ENCODE measurements at regions not wholly inside any gene's neighbourhood (a gene's known extent, or its start where the extent isn't known, plus 50 kb on each side); places are given as distances from the start of the nearest gene placed in this dataset.
"Not testable (repeated sequence)": the region's sequence is repeated elsewhere in the genome, so short reads cannot be mapped to it uniquely, and the experiment has no call there.

DNA sequence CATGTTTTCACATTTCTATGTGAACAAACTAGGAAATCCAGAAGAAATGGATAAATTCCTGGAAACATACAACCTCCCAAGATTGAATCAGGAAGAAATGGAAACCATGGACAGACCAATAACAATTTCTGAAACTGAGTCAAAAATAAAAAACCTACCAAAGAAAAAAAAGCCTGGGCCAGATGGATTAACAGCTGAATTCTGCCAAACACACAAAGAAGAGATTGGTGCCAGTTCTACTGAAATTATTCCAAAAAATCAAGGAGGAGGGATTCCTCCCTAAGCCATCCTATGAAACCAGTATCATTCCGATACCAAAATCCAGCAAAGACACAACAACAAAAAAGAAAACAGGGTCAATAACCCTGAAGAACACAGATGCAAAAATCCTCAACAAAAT lies 166.9 kb upstream of the FBXL7 start:
- DNase-seq: no peak

DNA sequence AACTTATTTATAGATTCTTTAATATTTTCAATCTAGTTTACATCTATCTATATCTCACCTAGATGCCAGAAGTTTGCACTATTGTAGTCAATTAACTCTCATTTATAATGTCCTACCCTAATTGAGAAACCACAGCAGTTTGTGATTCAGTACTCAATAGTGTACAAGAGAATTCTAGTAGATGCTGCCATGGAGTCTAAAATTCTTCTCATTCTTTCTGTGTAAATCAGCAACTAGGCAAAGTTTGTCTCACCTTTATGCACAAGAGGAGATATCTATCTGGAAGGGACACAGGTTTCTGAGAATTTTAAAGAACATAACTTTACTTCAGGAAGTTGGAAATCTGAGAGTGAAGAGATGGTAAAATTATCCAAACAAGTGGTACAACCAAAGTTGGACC lies 173.0 kb upstream of the FBXL7 start:
- DNase-seq: no peak

DNA sequence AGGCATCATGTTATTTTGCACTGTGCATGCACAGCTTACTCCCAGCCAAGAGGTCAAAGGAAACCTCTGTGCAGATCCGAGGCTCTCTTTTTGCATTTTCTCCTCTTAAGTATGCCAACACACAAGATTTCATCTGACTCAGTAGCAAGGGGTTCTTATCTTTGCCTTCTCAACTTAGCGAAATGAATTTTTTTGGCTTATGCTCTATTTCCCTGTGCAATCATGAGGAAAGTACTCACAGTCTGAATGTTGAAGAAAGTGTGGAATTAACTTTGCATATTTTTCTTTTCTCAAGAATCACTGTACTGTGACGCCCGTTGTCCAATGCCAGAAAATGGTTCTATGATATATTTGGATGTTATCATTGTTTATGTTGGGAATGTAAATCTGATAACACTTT lies 173.5 kb upstream of the FBXL7 start:
- DNase-seq: no peak

DNA sequence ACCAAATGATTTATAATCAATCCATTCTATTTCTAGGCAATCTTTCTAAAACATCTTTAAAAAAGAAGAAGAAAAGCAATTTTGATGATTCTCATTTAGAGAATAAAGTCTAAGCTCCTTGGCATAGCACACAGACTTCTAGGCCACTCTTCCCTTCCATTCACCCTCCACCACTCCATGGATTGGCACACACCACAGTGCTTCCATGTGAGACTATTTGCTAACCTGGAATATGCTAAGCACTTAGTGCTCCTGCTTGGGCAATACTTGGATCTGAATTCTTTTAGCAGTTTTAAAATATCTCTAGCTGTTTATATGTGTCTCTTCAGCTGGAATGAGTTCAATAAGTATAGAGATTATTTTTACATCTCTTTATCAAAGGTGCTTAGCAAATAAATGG lies 177.6 kb upstream of the FBXL7 start:
- DNase-seq: no peak

DNA sequence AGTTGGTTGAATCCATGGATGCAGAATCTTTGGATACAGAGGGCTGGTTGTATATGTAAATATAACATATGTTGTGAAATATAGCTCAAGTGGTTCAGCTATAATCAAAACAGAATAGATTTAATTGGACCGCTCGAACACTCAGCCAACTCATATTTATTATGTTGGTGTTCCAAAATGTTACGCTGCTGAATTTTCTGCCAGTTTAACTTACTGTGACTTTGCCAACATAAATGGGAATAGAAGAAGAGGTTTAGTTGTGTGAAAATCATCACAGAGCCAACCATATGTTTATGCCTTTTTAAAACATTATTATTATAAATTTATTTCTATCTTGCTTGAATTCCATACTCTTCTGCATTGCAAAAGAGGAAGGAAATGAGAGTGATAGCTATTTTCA lies 178.2 kb upstream of the FBXL7 start:
- no peak for DNase-seq

DNA sequence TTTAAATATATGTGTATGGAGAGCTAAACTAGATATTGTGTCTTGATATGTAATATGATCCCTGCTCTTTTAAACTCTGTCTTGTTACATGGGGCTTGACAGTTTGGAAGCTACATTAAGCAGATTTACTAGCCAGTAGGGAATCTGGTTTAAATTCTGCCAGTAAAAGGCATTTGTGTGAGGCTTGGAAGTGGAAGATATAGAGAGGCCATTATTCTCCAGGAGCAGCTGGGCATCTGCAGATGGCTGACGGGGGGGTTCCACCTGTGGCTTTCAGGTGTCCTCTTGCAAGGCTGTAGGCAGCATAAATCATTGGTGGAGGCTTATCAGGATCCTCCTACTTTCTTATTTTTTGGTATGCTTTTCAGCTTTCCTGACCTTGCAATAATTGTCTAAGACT lies 179.1 kb upstream of the FBXL7 start:
- DNase-seq: peak; percentile 35

DNA sequence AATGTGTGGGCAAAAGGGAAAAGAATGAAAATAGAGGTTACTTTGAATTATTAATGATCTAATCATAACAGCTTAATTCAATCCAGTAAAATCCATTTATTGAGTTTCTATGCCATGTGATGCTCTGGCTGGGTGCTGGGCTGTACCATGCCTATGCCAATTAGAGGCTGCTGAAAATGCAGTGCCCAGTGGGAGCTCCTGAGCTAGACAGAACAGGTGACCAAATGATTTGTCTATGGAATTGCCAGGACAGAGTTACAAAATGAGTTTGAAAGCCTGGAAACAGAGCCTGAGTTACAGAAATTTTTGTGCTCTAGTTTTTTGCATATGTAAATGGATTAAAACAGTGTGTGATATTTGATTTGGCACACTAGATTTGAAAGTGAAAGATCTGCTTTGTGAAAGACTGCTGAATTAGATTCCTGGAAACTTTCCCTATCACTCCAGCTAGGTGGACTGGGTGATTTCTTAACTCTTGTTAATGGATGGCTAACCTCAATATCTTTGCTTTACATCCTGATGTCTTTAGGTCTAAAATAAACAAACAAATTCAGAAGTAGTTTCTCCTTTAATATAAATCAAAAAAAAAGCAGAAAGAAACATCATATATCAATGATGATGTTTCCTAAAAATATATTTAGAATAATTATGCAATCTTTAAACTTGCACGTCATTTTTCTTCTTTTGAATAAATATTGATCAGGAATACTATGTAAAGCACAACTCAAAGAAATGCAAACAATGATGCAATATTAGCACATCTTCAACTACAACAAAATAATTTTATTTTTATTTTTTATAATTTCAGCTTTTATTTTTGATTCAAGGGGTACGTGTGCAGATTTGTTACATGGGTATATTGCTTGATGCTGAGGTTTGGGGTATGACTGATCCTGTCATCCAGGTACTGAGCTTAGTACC lies 194.8 kb upstream of the FBXL7 start:
- DNase-seq: no peak

DNA sequence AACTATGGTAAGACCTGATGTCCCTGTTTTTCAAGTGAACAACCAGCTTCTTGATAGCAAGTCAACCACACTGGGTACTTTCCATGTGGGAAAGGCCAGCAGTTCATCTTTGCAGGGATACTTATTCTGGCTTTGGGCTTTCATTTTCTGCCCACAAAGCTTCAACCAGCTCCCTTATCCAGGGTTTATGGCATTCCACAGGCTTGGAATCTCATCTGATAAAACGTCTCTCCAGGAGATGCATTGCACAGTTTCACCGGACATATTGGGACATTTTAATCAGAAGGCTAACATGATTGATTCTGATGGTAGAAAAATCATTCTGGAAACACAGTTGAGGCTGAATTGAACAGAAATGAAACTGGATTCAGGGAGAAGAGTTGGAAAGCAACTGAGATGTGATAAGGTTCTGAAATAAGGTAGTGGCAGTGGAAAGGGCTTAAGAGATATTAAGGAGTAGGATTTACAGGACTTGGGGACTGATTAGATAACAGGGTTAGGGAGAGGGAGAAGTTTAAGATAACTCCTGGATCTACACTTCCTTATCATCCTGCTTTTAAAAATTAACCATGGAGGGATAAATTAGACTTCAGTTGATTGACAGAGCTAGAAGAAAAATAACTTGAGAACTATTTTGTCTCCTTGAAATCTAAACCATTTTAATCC lies 195.8 kb upstream of the FBXL7 start:
- no peak for DNase-seq

DNA sequence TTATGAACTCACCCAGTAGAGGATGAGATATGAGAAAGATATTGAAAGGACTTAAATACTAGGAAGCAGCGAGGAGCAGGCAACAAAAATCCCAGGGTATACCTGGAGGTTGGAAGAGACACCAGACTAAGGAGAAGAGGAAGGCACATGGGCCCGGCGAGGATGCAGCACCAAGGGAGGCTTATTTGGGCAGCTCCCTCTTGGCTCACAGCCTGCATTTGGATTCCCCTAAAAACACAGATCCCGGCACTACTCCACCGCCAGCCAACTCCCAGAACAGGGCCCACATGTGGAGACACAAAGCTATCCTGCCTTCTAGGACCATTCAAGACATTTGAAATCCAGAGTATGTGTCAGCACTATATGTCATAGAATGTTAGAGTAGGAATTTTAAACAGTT lies 199.8 kb upstream of the FBXL7 start:
- no peak for DNase-seq

DNA sequence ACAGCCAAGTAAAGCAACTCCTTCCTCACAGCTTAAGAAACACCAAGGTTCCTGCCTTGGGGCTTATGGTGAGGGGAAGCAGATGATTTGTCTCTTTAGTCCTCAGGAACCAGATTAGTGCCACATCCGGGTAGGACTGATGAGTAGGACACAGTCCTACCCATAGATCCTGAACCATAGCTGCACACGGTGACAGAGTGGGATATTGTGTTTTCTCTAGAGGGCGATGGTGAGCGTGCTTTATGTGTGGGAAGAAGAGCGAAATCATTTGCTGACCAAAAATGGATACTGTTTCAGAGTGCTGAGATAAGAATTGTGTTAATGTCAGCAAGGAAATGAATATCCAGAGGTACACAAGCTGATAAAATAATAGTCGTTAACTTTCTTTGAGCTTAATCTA lies 209.0 kb upstream of the FBXL7 start:
- DNase-seq: no peak

DNA sequence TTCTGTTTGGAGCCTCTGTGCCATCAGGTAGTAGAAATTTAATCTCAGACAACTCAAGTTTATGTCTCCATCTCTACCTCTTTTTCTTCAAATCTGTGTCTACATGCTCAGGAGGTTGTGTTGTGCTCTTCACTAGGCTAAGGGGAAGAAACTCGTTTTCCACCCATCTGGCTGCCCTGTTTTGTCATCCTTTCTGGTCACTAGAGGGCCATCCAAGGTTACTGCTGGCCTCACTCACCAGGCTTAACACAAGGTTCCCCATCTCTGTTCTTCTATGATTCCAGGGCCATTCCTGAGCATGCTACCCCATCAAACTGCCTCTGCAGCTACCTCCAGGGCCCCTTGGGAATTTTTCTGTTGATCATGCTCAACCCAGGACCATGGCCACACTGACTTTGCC lies 213.3 kb upstream of the FBXL7 start:
- peak; percentile 19 for DNase-seq

DNA sequence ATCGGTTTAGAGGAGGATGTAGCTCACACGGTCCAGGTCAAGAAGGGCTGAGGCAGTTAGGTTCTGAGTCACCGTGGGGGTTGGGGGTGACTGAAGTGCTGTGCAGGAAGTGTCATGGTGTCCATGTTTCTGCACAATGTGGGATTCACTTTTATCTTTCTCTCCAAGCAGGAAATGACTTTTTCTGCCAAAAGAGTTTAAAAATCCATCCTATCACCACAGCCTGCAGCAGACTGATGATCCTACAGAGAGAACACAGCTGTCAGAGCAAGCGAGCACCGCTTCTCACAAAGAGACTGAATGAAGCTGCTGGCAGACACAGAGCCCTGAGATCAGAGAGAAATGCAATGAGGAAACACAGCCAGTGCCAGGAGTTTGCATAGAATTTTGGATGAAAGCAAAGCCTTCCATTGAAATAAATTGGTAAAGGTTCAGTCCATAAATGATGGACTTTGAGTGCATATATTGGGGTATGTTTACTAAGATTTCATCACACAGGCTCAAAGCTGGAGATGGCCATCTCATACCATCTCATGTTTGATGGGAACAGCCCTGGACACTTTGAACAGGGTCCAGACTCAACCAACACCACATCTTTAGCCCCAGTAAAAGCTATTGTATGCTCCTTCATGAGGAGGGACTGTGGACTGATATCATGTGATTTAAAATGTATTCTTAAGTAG lies 213.9 kb upstream of the FBXL7 start:
- DNase-seq: peak; percentile 60

DNA sequence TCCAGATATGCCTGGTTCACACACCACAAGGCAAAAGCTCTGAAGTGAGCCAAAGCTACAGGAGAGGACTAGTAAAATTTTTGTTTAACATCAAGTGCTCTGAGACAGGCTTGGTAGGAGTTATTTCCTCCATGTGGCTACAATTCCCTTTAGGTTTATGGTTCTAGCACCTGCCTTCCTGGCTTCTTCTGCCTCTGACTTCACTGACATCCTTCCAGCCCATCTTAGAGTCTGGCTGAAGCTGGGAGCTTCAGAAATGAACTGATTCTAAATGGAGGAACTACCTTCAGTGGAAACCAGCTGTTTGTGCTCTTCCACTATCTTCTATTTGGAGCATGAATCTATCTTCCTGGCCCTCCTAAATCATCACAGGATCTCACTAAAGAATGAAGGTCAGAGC lies 215.3 kb upstream of the FBXL7 start:
- no peak for DNase-seq

DNA sequence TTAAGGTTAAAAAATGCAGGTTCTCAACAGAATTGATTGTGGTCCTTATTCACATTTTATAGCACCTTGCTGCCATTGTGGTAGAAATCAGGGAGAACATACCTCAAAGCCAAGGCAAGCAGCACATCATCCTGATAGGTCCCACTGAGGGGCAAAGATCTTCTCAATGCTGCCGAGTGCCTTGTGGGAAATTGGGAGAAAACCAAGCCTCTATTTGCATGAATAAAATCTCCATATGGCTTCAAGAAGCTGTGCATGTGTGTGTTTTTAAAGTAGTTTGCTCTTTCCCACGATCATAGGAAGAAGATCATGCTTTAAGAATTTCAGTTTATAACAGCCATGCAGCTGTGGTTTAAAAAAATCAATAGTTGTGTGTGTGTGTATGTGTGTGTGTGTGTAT lies 216.9 kb upstream of the FBXL7 start:
- no peak for DNase-seq

DNA sequence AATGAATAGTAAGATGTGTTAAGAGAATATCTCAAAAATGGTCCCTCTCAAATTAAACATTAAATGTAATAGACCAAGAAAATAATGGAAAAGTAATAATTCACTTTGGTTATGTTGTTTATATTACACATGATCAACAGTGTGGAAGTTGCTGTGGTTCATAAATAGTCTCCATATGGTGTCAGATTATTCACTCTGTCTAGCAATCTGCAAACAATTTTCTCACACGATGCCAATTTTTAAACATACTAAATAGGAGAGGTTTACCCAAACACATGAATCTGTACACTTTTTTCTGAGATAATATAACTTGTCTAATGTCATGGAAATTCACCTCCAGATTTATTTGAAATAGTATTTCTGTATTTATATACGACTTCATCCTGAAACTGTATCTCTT lies 217.4 kb upstream of the FBXL7 start:
- DNase-seq: no peak

DNA sequence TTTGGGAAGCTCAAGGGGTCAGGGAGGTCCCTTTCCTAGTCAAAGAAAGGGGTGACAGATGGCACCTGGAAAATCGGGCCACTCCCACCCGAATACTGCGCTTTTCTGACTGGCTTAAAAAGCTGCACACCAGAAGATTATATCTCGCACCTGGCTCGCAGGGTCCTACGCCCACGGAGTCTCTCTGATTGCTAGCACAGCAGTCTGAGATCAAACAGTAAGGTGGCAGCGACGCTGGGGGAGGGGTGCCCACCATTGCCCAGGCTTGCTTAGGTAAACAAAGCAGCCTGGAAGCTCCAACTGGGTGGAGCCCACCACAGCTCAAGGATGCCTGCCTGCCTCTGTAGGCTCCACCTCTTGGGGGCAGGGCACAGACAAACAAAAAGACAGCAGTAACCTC lies 228.4 kb upstream of the FBXL7 start:
- DNase-seq: not testable (repeated sequence)

DNA sequence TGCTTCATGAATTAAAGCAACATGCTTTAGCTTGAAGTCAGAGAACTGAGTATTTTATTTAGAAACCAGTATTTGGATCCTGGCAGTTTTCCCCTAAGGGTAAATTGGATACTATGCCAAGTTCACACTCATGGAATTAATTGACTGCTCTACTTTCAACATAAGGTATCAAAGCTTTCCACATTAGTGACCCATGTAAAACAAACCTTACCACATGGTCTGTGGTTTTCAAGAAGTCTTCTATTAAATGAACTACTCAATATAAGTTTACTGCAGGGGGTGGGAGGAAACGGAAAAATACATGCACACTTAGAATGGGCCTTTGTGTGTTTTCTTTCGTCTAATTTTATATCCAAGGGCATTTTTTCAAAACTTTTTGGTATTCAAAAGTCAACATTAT lies 232.0 kb upstream of the FBXL7 start:
- no peak for DNase-seq

DNA sequence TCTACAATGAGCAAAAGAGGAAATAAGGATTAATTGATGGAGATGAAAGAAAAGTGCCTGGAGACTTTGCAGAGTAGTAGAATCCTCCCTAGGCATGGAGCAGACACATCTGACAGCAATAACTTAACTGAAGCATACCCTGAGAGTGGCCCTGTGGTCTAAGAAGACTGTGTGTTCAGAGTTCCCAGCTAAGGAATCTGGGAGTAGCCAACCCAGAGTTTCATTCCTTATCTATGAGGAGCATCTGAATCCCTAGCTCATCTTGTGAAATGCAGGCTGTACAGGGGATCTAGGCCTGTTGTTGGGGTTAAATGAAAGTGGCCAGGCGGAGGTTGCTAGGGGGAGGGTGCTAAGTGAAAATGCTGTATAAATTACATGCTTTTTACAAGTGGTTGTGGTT lies 233.1 kb upstream of the FBXL7 start:
- no peak for DNase-seq

DNA sequence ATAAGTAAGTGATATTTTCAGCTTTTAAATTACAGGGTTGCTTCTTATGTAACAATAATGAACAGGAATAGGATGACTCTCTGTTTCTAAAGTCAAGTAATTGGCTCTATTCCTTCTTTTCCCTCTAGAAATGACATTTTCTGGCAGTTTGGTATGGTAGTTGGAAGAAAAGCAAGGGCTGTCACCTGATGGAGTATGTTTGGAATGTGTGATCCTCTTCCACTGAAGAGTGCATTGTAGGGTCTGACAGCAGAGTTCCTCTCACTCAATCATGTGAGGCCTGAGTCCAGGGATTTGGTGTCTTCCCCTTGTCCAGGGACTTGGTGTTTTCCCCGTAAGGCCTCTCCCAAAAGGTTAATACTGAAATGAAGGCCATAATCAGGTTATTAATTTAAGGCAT lies 233.8 kb upstream of the FBXL7 start:
- no peak for DNase-seq

DNA sequence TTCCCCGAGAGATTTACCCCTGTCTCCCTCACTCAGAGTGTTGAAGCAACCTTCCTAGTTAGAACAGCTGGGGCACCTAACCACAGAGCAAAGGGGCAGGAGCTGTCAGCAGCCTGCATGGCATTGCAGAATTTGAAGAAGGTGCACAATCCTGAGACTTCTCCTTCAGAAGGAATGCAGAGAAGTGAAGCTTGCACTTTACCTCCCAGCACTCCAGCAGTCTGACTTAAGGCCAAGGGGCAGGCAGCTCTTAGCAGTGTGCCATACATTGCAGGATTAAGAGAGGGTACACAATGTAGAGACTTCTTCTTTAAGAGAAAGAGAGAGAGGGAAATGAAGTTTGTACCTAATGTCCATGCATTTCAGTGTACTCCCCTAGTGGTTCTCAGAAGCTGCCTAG lies 236.0 kb upstream of the FBXL7 start:
- DNase-seq: no peak

DNA sequence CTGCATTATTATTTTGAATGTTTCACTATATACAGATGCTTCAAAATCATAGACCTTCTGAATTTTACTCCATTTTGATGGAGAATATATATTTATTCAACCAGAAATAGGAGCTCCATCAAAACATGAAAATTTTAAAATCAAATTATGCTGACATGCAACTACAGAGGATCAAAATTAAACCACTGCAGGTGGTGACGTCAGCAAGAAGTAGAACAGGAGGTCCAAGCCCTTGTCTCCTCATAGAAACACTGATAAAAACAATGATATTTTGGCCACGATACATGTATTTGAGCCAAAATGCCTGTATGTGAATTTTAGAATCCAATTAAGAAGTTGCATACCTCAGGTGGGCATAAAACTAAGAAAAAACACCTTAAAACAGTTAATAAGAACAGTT lies 236.6 kb upstream of the FBXL7 start:
- DNase-seq: no peak

DNA sequence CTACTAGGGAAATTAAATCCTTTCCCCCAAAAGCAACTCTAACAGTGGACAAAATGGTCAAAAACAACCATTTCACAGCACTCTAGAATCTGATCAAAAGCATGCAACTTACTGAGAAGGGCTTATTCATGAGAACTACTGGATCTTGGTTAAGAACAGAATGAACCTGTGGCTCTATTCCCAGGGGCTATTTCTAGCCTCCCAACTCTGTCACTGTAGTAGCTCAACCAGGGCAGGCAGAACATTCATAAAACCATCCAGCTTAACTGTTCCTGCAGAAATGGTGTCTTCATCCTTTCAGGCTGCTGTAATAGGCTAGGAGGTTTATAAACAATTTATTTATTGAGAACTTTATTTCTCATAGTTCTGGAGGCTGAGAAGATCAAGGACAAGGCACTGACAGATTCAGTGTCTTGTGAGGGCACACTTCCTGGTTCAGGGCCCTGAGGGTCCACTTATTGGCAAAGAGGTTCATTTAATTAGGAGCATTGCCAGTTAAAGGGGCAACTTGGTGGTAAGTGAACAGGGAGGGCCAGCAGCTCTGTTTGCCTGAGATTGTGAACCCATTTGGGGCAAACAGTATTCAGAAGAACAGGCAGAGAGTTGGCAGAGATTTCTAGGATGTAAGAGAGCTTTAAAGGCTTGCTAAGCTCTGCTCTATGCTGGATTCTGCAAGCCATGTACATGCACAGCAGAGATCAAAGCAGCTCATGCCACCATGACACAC lies 238.5 kb upstream of the FBXL7 start:
- DNase-seq: no peak
